Activated naive CD4-positive, alpha-beta T cell treated with anti-CD3 and anti-CD28 coated beads, Interleukin-2, amount 10 ng/mL, durations not matched to agents 7 days and 5 days (primary cell): ENCODE measurements at regions not wholly inside any gene's neighbourhood (a gene's known extent, or its start where the extent isn't known, plus 50 kb on each side); places are given as distances from the start of the nearest gene placed in this dataset.
"Not testable (repeated sequence)": the region's sequence is repeated elsewhere in the genome, so short reads cannot be mapped to it uniquely, and the experiment has no call there.

Experiments used
- CTCF ChIA-PET: fragments of 350-600 bp; sonication (Branson Sonifier 250); formaldehyde crosslinking; loops from one replicate; lab custom pipeline; 2021; ENCODE audit warnings: antibody characterized with exemption; lab: Charles Lee
- DNase-seq: peaks from one replicate; pipeline ENCODE4 v3.0.0-alpha.2; 2020
- H3K27ac Mint-ChIP-seq: one replicate; pipeline ENCODE4 v1.8.0; 2021; ENCODE audit warnings: mild to moderate bottlenecking, moderate library complexity, mixed read lengths
- H3K27me3 Mint-ChIP-seq: one replicate; pipeline ENCODE4 v1.8.0; 2021; ENCODE audit warnings: mild to moderate bottlenecking, mixed read lengths
- H3K36me3 Mint-ChIP-seq: one replicate; pipeline ENCODE4 v1.8.0; 2021; ENCODE audit warnings: mixed read lengths
- H3K4me1 Mint-ChIP-seq: one replicate; pipeline ENCODE4 v1.8.0; 2021; ENCODE audit warnings: mixed read lengths
- H3K4me3 Mint-ChIP-seq: one replicate; pipeline ENCODE4 v1.8.0; 2021; ENCODE audit warnings: mild to moderate bottlenecking, moderate library complexity, mixed read lengths
- H3K9me3 Mint-ChIP-seq: one replicate; pipeline ENCODE4 v1.8.0; 2021; ENCODE audit warnings: mixed read lengths

DNA sequence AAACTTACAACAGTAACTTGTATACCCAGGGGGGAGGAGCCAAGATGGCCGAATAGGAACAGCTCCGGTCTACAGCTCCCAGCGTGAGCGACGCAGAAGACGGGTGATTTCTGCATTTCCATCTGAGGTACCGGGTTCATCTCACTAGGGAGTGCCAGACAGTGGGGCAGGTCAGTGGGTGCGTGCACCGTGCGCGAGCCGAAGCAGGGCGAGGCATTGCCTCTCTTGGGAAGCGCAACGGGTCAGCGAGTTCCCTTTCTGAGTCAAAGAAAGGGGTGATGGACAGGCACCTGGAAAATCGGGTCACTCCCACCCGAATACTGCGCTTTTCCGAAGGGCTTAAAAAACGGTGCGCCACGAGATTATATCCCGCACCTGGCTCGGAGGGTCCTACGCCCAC lies 278.8 kb downstream of the FAM47B start:
- not testable (repeated sequence) for H3K27me3 Mint-ChIP-seq

GRCh38 chrX:35244088-35244741 lies 301.6 kb downstream of the FAM47B start:
- Mint-ChIP-seq H3K9me3 (no peaks in the 10 kb centered on the region), H3K36me3 (no peaks in the 10 kb centered on the region), H3K4me1 (no peaks in the 10 kb centered on the region), H3K27me3 (no peaks in the 10 kb centered on the region), H3K27ac (no peak overlapping the region), H3K4me3 (no peak overlapping the region)
- no peak for DNase-seq
- CTCF ChIA-PET: no interaction called here

More for the DNA sequence above, 278.8 kb downstream of the FAM47B start:
- DNase-seq, H3K9me3 Mint-ChIP-seq, H3K36me3 Mint-ChIP-seq, H3K27ac Mint-ChIP-seq, CTCF ChIA-PET, H3K4me1 Mint-ChIP-seq, H3K4me3 Mint-ChIP-seq: not testable (repeated sequence)

DNA sequence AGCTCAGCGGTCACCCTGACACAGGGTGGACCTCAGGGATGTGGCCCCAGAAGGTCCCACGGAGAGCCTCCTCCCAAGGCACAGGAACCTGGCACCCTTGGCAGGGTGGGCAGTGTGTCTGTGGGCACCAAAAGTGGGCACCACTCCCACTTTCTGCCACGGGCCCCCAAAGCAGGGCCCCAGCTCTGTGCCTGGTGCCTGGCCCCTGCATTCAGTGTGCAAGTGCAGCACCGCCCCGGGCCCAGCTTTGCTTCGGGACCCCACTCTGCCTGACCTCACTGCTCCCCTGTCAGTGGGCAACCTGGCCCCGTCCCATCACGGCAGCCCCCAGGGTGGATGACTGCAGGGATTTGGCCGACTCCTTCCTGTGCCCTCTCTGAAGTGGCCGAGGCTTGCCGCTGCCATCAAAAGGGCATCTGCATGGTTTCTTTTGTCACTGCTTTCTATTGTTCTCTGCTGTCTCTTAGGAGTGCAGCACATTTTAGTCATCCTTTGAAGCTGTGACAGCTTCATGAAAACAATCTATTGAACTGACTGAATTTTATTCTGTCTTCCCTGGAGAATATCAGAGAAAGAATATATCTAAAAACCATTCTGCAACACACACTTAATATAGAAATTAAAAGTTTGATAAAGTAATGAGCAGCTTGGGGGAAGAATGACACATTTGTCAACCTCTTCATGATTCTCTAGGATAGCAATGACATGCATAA lies 302.4 kb downstream of the FAM47B start:
- Mint-ChIP-seq H3K27me3 (no peaks in the 10 kb centered on the region), H3K9me3 (no peaks in the 10 kb centered on the region), H3K4me1 (no peaks in the 10 kb centered on the region), H3K36me3 (no peaks in the 10 kb centered on the region), H3K4me3 (no peak overlapping the region), H3K27ac (no peak overlapping the region)
- DNase-seq: no peak
- CTCF ChIA-PET: no interaction called here

- Mint-ChIP-seq H3K36me3 (no peaks in the 10 kb centered on the region), H3K4me3 (no peak overlapping the region), H3K27ac (no peak overlapping the region), H3K4me1 (no peaks in the 10 kb centered on the region), H3K27me3 (no peaks in the 10 kb centered on the region), H3K9me3 (no peaks in the 10 kb centered on the region)
- DNase-seq: no peak
- CTCF ChIA-PET: no interaction called here
These were observed 308.6 kb downstream of the FAM47B start for GRCh38 chrX:35251226-35251625.

DNA sequence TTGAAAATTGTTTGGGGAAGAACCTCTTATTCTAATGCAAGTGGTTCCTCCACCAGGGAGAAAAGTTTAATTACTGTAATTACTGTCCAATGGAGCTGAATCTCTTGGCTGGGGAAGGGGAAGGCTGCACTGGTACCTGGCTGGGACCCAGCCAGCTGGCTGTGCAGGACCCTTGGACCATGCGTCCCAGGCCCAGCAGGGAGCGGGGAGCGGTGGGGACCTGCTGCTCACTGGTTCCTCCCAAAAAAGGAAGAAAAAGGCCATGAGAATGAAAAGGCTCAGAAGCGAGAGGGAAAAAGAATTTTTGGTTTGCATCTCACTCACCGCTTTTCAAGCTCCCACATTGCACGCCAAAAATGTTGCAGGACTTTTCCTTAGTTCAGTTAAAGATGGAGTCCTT lies 333.5 kb downstream of the FAM47B start:
- DNase-seq: no peak
- Mint-ChIP-seq H3K4me3 (no peak overlapping the region), H3K4me1 (no peaks in the 10 kb centered on the region), H3K36me3 (no peaks in the 10 kb centered on the region), H3K27ac (no peak overlapping the region), H3K9me3 (no peaks in the 10 kb centered on the region), H3K27me3 (no peaks in the 10 kb centered on the region)
- CTCF ChIA-PET: no interaction called here

- CTCF ChIA-PET: no interaction called here
- DNase-seq: no peak
- Mint-ChIP-seq H3K4me1 (no peaks in the 10 kb centered on the region), H3K27me3 (no peaks in the 10 kb centered on the region), H3K4me3 (no peak overlapping the region), H3K9me3 (no peaks in the 10 kb centered on the region), H3K27ac (no peak overlapping the region), H3K36me3 (no peaks in the 10 kb centered on the region)
These were observed 342.8 kb downstream of the FAM47B start for GRCh38 chrX:35285289-35285962.

GRCh38 chrX:35288657-35289056 lies 346.1 kb downstream of the FAM47B start:
- Mint-ChIP-seq H3K27me3 (no peaks in the 10 kb centered on the region), H3K4me3 (no peak overlapping the region), H3K27ac (no peak overlapping the region), H3K36me3 (no peaks in the 10 kb centered on the region), H3K4me1 (no peaks in the 10 kb centered on the region), H3K9me3 (no peaks in the 10 kb centered on the region)
- CTCF ChIA-PET: no interaction called here
- no peak for DNase-seq

DNA sequence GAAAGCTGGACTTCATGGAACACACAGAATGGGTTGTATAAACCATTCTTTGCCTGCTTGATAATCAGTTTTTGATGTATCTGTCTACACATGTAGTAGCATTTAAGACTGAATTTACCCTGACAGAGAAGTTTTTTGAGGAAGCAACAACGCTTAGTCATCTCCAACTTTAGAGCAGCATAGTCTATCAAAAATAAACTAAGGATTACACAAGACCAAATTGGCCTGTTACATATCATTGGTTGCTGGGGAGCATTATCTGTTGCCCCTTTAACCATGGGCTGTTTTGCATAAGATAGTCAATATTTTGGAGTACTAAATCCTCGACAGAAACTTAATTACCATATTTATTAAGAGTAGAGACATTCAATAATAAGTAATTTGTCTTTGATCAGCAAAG lies 347.4 kb downstream of the FAM47B start:
- no peak for DNase-seq
- no peaks in the 10 kb centered on the region for H3K36me3 Mint-ChIP-seq
- CTCF ChIA-PET: no interaction called here
- H3K27ac Mint-ChIP-seq: no peak overlapping the region
- H3K27me3 Mint-ChIP-seq: no peaks in the 10 kb centered on the region
- H3K4me1 Mint-ChIP-seq: no peaks in the 10 kb centered on the region
- H3K4me3 Mint-ChIP-seq: no peak overlapping the region
- H3K9me3 Mint-ChIP-seq: no peaks in the 10 kb centered on the region

GRCh38 chrX:35291013-35291412 lies 348.4 kb downstream of the FAM47B start:
- Mint-ChIP-seq H3K4me1 (no peaks in the 10 kb centered on the region), H3K27me3 (no peaks in the 10 kb centered on the region), H3K36me3 (no peaks in the 10 kb centered on the region), H3K27ac (no peak overlapping the region), H3K9me3 (no peaks in the 10 kb centered on the region), H3K4me3 (no peak overlapping the region)
- CTCF ChIA-PET: no interaction called here
- DNase-seq: no peak

DNA sequence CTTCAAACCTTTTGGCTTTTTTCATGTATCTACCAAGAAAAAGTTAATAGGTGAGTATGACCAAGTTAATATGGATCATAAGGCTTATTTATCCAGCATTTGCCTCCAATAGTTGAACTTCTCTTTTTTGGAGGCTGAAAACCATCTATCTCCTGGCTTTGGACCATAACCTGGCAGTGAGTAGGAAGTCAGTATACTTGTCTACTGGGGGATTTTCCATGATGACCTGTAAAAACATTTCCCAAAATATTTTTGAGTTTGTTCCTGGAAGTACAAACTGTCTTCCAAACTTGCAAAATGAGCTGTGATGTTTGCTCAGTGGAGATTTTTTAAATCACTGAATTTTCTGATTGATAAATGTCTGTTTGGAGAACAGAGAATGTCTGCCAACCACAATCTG lies 349.9 kb downstream of the FAM47B start:
- no peaks in the 10 kb centered on the region for H3K9me3 Mint-ChIP-seq
- no peak overlapping the region for H3K27ac Mint-ChIP-seq
- no peaks in the 10 kb centered on the region for H3K27me3 Mint-ChIP-seq
- H3K36me3 Mint-ChIP-seq: no peaks in the 10 kb centered on the region
- DNase-seq: no peak
- no peak overlapping the region for H3K4me3 Mint-ChIP-seq
- no peaks in the 10 kb centered on the region for H3K4me1 Mint-ChIP-seq
- CTCF ChIA-PET: no interaction called here

DNA sequence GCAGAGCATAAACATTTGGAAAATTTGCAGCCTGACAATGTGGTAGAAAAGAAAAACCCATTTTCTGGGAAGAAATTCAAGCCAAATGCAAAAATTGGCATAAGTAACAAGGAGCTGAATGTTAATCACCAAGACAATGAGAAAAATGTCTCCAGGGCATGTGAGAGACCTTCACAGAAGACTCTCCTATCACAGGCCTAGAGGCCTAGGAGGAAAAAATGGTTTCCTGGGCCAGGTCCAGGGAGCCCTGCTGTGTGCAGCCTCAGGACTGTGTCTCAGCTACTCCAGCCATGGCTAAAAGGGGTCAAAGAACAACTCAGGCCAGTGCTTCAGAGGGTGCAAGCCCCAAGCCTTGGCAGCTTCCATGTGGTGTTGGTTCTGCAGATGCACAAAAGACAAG lies 362.4 kb downstream of the FAM47B start:
- H3K36me3 Mint-ChIP-seq, H3K4me3 Mint-ChIP-seq, H3K27me3 Mint-ChIP-seq, H3K4me1 Mint-ChIP-seq, CTCF ChIA-PET, DNase-seq, H3K27ac Mint-ChIP-seq: not testable (repeated sequence)
- peaks cover 15% of the 10 kb centered on the region for H3K9me3 Mint-ChIP-seq

GRCh38 chrX:35339796-35340195 lies 397.2 kb downstream of the FAM47B start:
- no peak overlapping the region for H3K27ac Mint-ChIP-seq

DNA sequence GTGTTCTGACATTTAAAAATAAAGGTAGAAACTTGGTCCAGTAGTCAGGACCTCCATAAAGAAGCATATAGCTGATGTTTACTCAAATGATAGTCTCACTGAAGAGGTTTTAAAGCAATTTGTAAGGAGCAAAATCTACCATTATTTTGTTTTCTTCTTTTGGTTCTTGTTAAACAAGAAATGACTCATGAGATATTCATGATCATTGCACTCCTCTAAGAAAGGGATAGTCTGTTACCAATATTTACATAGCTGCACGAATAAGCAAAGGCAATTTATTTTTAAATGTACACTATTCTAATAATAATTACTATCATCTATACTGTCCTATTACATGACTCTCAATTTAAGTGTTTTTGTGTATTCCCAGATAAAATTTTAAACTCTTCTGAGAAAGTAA lies 397.9 kb downstream of the FAM47B start:
- no peak overlapping the region for H3K27ac Mint-ChIP-seq
- H3K9me3 Mint-ChIP-seq: no peaks in the 10 kb centered on the region
- CTCF ChIA-PET: no interaction called here
- H3K4me1 Mint-ChIP-seq: no peaks in the 10 kb centered on the region
- no peaks in the 10 kb centered on the region for H3K27me3 Mint-ChIP-seq
- DNase-seq: no peak
- no peaks in the 10 kb centered on the region for H3K36me3 Mint-ChIP-seq
- H3K4me3 Mint-ChIP-seq: no peak overlapping the region

More at GRCh38 chrX:35339796-35340195, 397.2 kb downstream of the FAM47B start:
- H3K9me3 Mint-ChIP-seq: no peaks in the 10 kb centered on the region
- H3K4me1 Mint-ChIP-seq: no peaks in the 10 kb centered on the region
- no peak for DNase-seq
- CTCF ChIA-PET: no interaction called here
- no peaks in the 10 kb centered on the region for H3K36me3 Mint-ChIP-seq
- no peak overlapping the region for H3K4me3 Mint-ChIP-seq
- H3K27me3 Mint-ChIP-seq: no peaks in the 10 kb centered on the region

DNA sequence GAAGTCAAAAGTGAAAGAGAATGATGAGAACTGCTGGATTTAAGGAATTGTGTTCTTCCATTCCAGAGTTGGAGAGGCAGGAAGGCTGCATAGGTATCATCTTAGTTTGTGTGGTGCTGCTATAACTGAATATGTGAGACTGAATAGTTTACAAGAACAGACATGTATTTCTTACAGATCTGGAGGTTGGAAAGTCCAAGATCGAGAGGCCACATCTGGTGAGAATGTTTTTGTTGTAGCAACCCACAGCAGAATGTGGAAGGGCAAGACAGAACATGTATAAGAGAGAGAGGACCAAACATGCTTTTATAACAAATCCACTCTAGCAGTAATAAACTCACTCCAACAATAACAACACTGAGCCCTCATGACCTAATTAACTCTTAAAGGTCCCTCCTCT lies 408.6 kb downstream of the FAM47B start:
- Mint-ChIP-seq H3K27ac (no peak overlapping the region), H3K9me3 (no peaks in the 10 kb centered on the region), H3K36me3 (no peaks in the 10 kb centered on the region), H3K27me3 (no peaks in the 10 kb centered on the region), H3K4me3 (no peak overlapping the region), H3K4me1 (no peaks in the 10 kb centered on the region)
- DNase-seq: no peak
- CTCF ChIA-PET: no interaction called here
